OCI-LY7 (cell line): ENCODE measurements at regions not wholly inside any gene's neighbourhood (a gene's known extent, or its start where the extent isn't known, plus 50 kb on each side); places are given as distances from the start of the nearest gene placed in this dataset.

Experiments
- EZH2phosphoT487 ChIP-seq: fragments of 200-600 bp; sonication (generic); IDR thresholded peaks from 2 replicates; pipeline ENCODE4 v1.6.1; 2018; ENCODE audit warnings: low read depth, borderline replicate concordance, mild to moderate bottlenecking, mixed run types, antibody characterized with exemption, low read length, moderate library complexity, mixed read lengths
- TF ChIP-seq, protein P1 (sequence below): fragments of 200-600 bp; sonication (generic); conservative IDR thresholded peaks from 2 replicates; pipeline ENCODE4 v1.5.1; 2014; ENCODE audit warnings: mild to moderate bottlenecking, antibody characterized with exemption, low read length, moderate library complexity, mixed read lengths

GRCh38 chr6:68071740-68072139 lies 563.3 kb upstream of the ADGRB3 start:
- TF ChIP-seq, protein P1, sequence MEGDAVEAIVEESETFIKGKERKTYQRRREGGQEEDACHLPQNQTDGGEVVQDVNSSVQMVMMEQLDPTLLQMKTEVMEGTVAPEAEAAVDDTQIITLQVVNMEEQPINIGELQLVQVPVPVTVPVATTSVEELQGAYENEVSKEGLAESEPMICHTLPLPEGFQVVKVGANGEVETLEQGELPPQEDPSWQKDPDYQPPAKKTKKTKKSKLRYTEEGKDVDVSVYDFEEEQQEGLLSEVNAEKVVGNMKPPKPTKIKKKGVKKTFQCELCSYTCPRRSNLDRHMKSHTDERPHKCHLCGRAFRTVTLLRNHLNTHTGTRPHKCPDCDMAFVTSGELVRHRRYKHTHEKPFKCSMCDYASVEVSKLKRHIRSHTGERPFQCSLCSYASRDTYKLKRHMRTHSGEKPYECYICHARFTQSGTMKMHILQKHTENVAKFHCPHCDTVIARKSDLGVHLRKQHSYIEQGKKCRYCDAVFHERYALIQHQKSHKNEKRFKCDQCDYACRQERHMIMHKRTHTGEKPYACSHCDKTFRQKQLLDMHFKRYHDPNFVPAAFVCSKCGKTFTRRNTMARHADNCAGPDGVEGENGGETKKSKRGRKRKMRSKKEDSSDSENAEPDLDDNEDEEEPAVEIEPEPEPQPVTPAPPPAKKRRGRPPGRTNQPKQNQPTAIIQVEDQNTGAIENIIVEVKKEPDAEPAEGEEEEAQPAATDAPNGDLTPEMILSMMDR, result no peak
- TF ChIP-seq EZH2phosphoT487, result no peak
